Activated T-helper 9 cell treated with anti-CD3 and anti-CD28 coated beads, Interleukin-2, amount 50 U/mL, for 16 hours (primary cell): ENCODE measurements at regions not wholly inside any gene's neighbourhood (a gene's known extent, or its start where the extent isn't known, plus 50 kb on each side); places are given as distances from the start of the nearest gene placed in this dataset.
"Not testable (repeated sequence)": the region's sequence is repeated elsewhere in the genome, so short reads cannot be mapped to it uniquely, and the experiment has no call there.

Experiments
- DNase-seq: peaks from one replicate; pipeline ENCODE4 v3.0.0-alpha.2; 2020; ENCODE audit warnings: low read depth

DNA sequence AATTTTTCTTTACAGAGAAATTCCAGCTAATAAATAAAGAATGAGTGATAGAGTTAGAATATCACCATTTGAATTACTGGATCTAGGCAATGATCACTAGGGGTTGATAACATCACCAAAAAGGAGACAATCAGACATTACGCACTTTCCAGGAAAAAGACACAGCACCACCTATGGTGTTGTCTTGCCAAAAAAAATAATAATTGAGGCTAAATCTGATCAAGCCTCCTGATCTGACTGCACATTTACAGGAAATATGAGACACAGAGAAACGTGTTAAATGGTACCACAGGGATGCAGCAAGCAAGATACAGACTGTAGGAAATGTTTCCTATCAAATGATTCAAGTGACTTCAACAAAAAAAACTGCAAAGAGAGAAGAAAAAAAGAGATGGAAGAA, 92.8 kb downstream of the EOMES start:
- no peak for DNase-seq

GRCh38 chr3:27628026-27628750, 93.9 kb downstream of the EOMES start:
- no peak for DNase-seq

DNA sequence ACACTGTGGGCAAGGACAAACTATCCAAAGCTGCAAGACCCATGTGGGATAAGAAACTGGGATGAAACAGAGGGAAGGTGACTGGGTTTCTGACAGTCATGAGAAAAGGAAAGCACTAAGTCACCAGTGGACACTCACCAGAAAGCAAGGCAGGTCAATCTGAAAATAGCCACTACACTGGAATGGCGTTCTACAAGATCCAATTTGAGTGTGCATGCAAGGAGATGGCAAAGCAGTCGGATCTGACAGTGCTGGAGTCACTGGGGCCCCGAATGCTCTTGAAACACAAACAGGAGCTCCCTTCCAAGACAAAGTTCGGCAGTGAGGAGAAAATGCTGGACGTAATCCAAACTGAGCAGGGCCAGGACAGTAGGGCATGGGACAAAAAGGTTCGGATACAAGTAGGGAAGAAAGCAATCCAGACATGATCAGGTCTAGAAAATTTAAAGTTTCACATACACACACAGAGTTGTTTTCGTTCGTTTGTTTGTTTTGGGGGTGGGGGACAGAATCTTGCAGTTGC, 95.5 kb downstream of the EOMES start:
- DNase-seq = no peak

DNA sequence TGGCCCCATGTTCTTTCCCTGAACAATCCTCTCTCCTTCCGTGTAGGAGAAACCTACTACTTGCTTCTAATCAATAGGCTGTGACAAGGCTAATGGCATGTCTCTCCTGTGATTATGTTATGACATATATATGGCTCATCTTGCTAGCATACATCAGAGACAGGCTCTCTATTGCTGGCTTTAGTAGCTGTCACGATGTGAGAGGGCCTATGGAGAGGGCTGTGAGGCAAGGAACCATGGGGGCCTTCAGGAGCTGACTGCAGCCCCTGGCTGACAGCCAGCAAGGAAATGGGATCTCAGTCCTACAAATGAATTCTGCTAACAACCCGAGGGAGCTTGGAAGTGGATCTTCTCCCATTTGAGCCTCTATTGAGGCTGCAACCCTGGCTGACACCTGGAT, 96.3 kb downstream of the EOMES start:
- DNase-seq = no peak

DNA sequence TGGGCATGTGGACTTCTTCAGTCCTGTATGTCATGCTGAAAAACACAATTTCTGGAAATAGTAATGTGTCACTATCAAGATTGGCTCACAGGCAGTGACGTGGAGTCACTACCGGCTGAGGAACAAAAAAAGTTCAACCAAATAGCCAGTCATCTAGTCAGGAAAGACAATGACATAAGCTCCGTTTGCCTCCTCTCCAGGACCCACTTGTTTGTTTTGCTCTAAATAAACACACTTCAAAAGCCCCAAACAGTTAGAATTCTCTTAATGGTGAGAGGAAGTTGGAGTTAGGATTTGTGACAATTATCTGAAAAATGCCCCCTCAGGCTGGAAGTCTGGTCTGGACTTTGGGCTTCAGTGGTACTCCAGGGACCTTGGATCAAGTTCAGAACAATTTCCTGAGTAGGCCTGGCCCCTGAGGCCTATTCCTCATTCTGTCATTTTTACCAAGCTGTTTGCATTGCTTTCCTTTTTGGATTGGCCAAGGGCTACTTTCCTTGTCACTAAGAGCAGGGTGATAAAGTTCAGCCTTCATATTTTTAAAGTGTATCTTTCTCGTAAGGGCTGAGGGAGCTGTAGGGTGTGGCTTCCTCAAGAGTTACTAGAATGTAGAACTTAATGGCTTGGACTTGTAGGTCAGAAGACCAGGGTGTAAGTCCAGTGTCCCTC, 98.9 kb downstream of the EOMES start:
- no peak for DNase-seq

GRCh38 chr3:27617552-27617951, 104.6 kb downstream of the EOMES start:
- DNase-seq = no peak

- no peak for DNase-seq
Measured at GRCh38 chr3:27616031-27616430, 106.1 kb downstream of the EOMES start.

DNA sequence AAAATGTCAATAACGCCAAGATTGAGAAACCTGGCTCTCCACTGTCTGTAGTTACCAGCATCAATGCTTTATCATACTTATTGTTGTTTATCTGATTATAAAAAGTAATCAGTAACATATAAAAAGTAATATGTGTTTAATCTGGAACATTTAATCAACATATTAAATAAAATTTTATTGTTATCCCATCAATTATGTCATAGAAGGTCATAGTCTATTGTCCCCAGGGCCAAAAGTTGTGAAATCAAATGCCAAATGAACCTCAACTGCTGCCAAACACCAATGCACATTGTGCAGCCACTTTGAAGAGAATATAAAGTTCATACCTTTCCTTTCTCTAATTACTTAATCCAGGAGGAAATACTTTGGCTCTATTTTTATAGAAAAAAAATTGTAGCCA, 106.6 kb downstream of the EOMES start:
- no peak for DNase-seq

DNA sequence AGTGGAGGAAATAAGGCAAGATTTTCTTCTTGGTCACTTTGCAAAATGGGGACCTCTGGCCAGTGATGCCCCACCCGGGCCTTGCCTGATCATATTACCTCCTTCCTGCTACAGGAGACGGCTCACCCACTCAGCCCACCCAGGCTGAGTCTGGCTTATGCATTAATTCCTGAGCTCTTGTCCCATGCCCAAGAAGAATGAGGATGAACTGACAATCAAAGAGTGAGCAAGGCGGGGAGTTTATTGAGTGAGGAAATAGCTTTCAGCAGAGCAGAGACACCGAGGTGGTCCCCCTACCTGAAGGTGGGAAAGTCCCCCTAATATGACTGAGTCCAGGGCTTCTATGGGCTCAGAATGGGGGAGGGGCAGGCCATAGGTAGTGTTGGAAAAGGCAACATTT, 107.5 kb downstream of the EOMES start:
- DNase-seq = no peak

GRCh38 chr3:27613846-27614500, 108.2 kb downstream of the EOMES start:
- no peak for DNase-seq

DNA sequence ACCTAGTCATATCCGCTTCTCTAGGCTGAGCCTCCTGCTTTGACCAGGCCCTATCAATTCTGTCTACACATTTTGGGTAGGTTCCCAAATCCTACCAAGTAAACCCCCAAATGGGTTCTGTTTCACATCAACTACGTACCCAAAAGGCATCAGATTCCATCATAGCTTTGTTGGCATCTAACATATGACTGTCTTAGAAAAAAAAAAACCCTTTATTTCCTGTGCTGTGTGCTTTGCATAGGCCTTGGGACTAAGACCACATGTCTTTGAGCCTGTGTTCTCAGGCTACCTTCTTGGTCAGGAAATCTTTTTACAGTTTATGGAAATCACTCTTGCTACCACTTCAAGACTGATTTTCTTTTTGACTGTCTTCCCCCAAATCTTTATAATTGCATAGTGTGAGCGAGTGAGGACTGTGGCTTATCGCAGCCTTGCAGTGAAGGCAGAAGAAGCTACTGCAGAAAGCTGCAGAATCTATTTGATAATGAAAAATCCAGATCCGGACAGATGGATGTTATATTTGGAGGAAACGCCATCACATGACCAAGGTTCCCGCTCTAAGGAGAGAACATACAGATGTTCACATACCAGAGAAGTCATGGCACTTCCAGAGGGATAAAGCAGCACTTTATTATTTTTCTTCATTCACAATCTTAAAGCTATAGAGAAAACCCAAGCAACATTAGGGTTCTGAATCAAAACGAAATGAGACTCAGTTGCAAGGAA, 111.2 kb downstream of the EOMES start:
- no peak for DNase-seq

DNA sequence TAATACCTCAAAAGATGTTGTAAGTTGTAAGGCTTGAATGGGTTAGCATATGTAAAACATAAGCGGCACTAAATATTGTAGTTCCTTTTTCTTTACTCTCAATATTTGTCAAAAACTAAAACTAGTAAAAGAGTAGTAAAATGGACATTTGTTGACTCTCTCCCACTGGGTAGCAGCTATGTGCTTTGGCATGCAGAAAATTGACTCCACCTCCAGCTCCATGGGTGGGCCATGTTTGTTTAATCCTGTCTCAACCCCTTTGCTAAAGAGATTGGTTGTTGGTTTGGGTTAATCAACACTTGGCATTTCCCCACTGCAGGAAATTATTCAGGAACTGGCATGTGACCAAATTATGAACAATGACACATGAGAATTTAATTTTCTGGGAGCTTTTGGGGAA, 114.8 kb downstream of the EOMES start:
- no peak for DNase-seq

DNA sequence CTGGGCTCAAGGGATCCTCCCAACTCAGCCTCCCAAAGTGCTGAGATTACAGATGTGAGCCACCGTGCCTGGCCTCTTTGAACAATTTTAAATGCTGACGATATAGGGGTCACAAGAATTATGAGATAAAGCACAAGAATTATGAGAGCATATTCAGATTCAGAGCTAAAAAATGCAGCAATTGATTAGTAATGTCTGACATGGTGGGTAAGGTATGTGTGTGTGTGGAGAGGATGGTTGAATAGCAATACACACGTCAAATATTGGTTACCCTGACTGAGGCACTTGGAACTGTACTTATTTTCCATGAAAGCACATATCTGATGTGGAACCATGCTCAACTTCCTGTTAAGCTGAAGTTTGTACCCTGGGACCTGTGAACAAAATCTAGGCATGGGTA, 115.6 kb downstream of the EOMES start:
- DNase-seq = no peak

DNA sequence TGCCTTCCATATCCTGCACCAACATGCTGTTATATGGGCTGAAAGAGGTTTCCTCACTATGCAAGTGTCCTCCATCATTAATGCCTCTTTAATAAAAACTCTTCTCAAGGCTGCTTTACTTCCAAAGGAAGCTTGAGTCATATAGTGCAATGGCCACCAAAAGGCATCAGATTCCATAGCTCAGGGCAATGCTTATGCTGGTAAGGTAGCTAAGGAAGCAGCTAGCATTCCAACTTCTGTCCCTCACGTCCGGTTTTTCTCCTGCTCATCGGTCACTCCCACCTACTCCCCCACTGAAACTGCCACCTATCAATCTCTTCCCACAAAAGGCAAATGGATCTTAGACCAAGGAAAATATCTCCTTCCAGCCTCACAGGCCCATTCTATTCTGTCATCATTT, 117.1 kb upstream of the SLC4A7 start:
- not testable (repeated sequence) for DNase-seq

- DNase-seq = not testable (repeated sequence)
Measured at GRCh38 chr3:27599741-27600140, 115.6 kb upstream of the SLC4A7 start.

- no peak for DNase-seq
Measured at GRCh38 chr3:27596921-27597320, 112.7 kb upstream of the SLC4A7 start.

DNA sequence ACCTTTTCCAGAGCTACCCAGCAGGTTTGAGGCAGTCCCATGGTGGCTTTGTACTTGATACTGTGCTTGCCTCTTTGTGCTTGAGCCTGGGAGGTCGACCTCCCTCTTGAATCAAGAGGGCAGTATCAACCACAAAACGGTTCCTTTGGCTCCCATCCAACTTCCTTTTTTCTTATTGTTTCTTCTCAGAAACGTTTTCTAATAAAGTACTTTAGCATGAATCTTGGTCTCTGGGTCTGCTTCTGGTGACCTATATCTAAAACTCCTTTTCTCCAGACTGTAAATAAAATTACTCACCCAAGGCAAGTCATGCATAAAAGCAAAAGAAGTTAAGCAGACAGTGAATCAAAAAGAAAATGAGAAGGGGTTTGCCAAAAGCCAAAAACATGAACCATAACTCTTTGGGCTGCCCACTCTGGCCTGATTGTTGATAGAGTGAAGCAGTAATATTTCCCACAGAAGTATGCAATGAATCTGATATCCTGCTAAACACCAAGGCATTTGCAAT, 112.2 kb upstream of the SLC4A7 start:
- no peak for DNase-seq

DNA sequence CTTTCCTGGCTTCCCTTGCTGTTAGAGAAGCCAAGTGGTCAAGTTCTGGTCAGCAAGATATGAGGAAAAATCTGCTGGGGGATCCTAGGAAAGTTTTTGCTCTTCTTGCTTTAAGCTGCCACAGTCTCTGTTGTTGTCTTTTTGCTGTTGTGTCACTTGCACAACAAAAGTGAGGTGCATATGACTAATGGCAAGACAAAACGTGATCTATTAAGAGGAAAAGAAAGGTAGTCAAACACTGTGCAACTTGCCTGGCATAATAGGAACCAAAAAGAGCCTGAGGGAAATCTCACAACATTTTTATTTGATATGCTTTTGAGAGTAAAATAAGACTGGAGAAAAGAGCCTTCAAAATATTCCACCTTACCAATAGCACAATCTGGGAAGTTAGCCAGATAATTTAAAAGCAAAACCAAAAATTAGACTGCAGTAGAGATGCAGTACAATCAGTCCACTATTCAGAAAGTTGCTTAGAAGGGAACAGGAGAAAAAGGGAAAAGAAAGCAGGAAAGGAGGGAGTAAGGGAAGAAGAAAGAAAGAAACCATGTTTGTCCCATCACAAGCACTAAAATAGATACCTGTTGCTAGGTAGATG, 110.0 kb upstream of the SLC4A7 start:
- no peak for DNase-seq

DNA sequence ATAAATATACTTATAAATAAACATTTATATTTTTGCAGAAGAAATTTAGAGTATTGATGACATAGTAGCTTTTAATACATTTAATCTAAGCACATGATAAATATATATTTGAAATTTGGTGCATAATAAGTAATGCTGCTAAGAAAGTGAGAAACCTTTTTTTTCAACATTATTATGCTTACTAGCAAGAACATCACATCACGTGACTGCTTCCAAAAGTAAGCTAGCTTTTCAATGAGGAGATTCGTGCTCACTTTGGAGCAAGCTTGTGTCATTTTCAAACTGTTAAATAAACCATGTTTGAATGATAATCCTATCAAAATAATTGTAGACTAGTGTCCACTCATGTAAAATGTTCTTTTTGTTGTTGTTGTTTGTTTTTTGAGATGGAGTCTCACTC, 109.0 kb upstream of the SLC4A7 start:
- DNase-seq = no peak

- no peak for DNase-seq
Measured at GRCh38 chr3:27591312-27592210, 107.4 kb upstream of the SLC4A7 start.
